ENCODE measurements at regions not wholly inside any gene's neighbourhood (a gene's known extent, or its start where the extent isn't known, plus 50 kb on each side); places are given as distances from the start of the nearest gene placed in this dataset.

DNA sequence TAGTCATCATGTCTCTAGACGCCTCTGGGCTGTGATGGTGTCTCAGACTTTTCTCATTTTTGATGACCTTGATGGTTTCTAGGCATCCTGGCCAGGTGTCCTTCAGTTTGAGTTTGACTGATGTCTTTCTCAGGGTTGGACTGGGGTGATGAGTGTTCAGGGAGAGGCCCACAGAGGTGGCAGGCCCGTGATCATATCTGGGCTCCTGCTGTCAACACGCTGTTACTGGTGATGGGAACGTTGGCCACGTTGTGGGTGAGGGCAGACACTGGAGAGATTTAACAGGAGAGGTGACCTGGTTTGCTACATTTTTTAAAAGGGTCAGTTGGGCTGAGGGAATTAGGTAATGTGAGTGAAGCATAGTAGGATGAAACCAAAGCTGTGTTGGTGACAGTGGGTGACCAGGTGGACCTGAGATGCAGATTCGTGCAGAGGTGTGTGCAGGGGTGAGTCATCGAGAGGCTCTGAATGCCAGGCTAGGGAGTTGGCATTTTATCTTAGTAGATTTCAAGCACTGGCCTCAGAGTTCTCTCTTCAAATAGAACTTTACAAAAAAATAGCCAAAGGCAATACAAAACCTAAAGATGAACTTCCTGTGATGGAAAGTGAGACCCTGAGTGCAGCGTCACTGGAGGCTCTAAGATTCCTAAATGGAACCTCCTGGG lies 174.1 kb downstream of the CDH26 start:
- CTCF ChIA-PET: interaction anchor here (0.7 kb wide), 1 partner anchor 116 kb away, joined by 4 read pairs; no protein-coding TSS in a partner anchor
- Histone ChIP-seq H3K9me3 (ENCODE audit: control insufficient read depth, insufficient read depth, low read depth, low read length) (no peaks in the 10 kb centered on the region), H3K4me1 (ENCODE audit: control insufficient read depth, insufficient read depth, low read length) (no peaks in the 10 kb centered on the region), H3K4me3 (ENCODE audit: low read depth, low read length) (no peak overlapping the region), H3K36me3 (ENCODE audit: control insufficient read depth in 2 of 2, insufficient read depth in 1 of 2, low read length in 2 of 2) (no peaks in the 10 kb centered on the region), H3K27ac (ENCODE audit: extremely low read depth, low read depth, low read length) (no peak overlapping the region)
- TF ChIP-seq ZNF202 (tag by site-specific recombination; IDR thresholded peaks at IDR 0.05; ENCODE audit: borderline replicate concordance) (no peak), AEBP2 (tag by site-specific recombination; IDR thresholded peaks at IDR 0.05; ENCODE audit: borderline replicate concordance) (no peak), ZBTB26 (tag by site-specific recombination; optimal IDR thresholded peaks at IDR 0.05) (no peak), ATF2 (tag by site-specific recombination; IDR thresholded peaks at IDR 0.05; ENCODE audit: low read depth) (no peak), GFI1B (tag by site-specific recombination; IDR thresholded peaks at IDR 0.05) (no peak), ZNF37A (tag by site-specific recombination; IDR thresholded peaks at IDR 0.05) (no peak), BCL11B (tag by site-specific recombination; IDR thresholded peaks at IDR 0.05; ENCODE audit: low read depth) (no peak), REPIN1 (tag by site-specific recombination; IDR thresholded peaks at IDR 0.05; ENCODE audit: low read depth) (no peak), ZNF146 (tag by site-specific recombination; IDR thresholded peaks at IDR 0.05) (no peak), REST (tag by site-specific recombination; IDR thresholded peaks at IDR 0.05) (no peak), ZBTB21 (tag by site-specific recombination; IDR thresholded peaks at IDR 0.05) (no peak), PRDM6 (tag by site-specific recombination; IDR thresholded peaks at IDR 0.05) (no peak), ZNF558 (tag by site-specific recombination; IDR thresholded peaks at IDR 0.05) (no peak), TCF7L2 (IDR thresholded peaks at IDR 0.05; ENCODE audit: borderline replicate concordance, low read depth, low read length) (no peak)
- TF ChIP-seq, protein P1, sequence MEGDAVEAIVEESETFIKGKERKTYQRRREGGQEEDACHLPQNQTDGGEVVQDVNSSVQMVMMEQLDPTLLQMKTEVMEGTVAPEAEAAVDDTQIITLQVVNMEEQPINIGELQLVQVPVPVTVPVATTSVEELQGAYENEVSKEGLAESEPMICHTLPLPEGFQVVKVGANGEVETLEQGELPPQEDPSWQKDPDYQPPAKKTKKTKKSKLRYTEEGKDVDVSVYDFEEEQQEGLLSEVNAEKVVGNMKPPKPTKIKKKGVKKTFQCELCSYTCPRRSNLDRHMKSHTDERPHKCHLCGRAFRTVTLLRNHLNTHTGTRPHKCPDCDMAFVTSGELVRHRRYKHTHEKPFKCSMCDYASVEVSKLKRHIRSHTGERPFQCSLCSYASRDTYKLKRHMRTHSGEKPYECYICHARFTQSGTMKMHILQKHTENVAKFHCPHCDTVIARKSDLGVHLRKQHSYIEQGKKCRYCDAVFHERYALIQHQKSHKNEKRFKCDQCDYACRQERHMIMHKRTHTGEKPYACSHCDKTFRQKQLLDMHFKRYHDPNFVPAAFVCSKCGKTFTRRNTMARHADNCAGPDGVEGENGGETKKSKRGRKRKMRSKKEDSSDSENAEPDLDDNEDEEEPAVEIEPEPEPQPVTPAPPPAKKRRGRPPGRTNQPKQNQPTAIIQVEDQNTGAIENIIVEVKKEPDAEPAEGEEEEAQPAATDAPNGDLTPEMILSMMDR (tag by site-specific recombination; IDR thresholded peaks at IDR 0.05): no peak
- TF ChIP-seq, protein P2, sequence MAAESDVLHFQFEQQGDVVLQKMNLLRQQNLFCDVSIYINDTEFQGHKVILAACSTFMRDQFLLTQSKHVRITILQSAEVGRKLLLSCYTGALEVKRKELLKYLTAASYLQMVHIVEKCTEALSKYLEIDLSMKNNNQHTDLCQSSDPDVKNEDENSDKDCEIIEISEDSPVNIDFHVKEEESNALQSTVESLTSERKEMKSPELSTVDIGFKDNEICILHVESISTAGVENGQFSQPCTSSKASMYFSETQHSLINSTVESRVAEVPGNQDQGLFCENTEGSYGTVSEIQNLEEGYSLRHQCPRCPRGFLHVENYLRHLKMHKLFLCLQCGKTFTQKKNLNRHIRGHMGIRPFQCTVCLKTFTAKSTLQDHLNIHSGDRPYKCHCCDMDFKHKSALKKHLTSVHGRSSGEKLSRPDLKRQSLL (tag by site-specific recombination; IDR thresholded peaks at IDR 0.05): no peak
- TF ChIP-seq, protein P3, sequence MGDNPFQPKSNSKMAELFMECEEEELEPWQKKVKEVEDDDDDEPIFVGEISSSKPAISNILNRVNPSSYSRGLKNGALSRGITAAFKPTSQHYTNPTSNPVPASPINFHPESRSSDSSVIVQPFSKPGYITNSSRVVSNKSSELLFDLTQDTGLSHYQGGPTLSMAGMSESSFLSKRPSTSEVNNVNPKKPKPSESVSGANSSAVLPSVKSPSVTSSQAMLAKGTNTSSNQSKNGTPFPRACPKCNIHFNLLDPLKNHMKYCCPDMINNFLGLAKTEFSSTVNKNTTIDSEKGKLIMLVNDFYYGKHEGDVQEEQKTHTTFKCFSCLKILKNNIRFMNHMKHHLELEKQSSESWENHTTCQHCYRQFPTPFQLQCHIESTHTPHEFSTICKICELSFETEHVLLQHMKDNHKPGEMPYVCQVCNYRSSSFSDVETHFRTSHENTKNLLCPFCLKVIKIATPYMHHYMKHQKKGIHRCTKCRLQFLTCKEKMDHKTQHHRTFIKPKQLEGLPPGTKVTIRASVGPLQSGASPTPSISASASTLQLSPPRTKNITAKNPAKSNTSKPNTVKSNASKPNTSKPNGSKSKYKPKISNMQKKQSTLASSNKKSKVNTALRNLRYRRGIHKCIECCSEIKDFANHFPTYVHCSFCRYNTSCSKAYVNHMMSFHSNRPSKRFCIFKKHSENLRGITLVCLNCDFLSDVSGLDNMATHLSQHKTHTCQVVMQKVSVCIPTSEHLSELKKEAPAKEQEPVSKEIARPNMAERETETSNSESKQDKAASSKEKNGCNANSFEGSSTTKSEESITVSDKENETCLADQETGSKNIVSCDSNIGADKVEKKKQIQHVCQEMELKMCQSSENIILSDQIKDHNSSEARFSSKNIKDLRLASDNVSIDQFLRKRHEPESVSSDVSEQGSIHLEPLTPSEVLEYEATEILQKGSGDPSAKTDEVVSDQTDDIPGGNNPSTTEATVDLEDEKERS (tag by site-specific recombination; IDR thresholded peaks at IDR 0.05): no peak
- POLR2A ChIA-PET: no interaction called here

Data from HEK293 (cell line).